ENCODE measurements at regions not wholly inside any gene's neighbourhood (a gene's known extent, or its start where the extent isn't known, plus 50 kb on each side); places are given as distances from the start of the nearest gene placed in this dataset.

DNA sequence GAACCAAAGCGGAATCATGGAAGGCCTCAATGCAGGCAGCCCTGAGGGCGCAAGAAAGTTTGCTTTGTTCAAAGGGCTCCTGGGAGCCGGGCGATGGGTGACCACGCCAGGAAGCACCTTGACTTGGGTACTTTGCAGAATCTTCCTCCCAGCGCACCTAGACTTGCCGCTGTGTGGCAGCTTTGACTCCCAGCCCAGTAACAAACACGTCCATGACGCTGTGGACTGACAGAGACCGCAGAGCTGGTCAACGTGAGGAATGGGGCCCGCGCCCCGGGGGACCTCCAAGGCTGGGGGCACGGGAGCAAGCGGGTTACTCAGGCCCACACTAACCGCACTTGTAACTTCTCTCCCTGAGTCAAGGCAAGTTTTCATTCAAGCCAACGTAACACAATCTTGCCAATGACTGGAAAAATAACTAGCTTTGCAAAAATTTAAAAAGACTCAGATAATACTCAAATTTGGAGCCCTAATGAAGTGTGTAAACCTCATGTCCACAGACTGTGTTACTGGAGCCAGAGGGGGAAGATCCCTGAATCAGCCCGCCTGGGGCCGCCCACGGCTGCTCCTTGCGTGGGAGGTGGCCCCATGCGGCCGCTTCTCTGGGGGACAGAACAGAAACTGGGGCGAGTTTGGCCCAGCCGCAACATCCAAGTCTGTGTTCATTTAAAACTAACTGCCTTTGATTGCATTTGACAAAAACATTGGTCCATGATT is 130.8 kb downstream of the DNAJB6 start:
- no peaks in the 10 kb centered on the region for H3K27me3 Mint-ChIP-seq
- DNase-seq (no peak), ATAC-seq (ENCODE audit: poor library complexity) (no peak)
- Histone ChIP-seq H3K36me3 (ENCODE audit: insufficient read depth, low read length) (no peaks in the 10 kb centered on the region), H3K27me3 (ENCODE audit: control insufficient read depth in 1 of 2, insufficient read depth in 2 of 2, low read length in 2 of 2) (no peaks in the 10 kb centered on the region), H3K9me3 (ENCODE audit: control insufficient read depth in 1 of 2, insufficient read depth in 1 of 2, low read length in 2 of 2) (peaks cover 4 to 7% of the 10 kb centered on the region in 2 experiments), H3K4me1 (ENCODE audit: insufficient read depth, low read length) (peaks cover 27% of the 10 kb centered on the region), H3K4me3 (ENCODE audit: low read length) (no peak overlapping the region), H3K27ac (ENCODE audit: low read depth in 1 of 2, low read length in 2 of 2) (no peak overlapping the region)
- ChIA-PET POLR2A (no interaction called here), CTCF (no interaction called here)
- peaks cover 26% of the 10 kb centered on the region for H3K4me1 Mint-ChIP-seq (ENCODE audit: low read depth)
- H3K9me3 Mint-ChIP-seq: no peaks in the 10 kb centered on the region
- intact Hi-C loops (cut with DNase I, micrococcal nuclease): no loop called here
- no peak overlapping the region for H3K4me3 Mint-ChIP-seq
- TF ChIP-seq, protein P1, sequence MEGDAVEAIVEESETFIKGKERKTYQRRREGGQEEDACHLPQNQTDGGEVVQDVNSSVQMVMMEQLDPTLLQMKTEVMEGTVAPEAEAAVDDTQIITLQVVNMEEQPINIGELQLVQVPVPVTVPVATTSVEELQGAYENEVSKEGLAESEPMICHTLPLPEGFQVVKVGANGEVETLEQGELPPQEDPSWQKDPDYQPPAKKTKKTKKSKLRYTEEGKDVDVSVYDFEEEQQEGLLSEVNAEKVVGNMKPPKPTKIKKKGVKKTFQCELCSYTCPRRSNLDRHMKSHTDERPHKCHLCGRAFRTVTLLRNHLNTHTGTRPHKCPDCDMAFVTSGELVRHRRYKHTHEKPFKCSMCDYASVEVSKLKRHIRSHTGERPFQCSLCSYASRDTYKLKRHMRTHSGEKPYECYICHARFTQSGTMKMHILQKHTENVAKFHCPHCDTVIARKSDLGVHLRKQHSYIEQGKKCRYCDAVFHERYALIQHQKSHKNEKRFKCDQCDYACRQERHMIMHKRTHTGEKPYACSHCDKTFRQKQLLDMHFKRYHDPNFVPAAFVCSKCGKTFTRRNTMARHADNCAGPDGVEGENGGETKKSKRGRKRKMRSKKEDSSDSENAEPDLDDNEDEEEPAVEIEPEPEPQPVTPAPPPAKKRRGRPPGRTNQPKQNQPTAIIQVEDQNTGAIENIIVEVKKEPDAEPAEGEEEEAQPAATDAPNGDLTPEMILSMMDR (IDR thresholded peaks at IDR 0.05): no peak
- H3K27ac Mint-ChIP-seq: no peak overlapping the region
- peaks cover 5% of the 10 kb centered on the region for H3K36me3 Mint-ChIP-seq (ENCODE audit: low read depth)

DNA sequence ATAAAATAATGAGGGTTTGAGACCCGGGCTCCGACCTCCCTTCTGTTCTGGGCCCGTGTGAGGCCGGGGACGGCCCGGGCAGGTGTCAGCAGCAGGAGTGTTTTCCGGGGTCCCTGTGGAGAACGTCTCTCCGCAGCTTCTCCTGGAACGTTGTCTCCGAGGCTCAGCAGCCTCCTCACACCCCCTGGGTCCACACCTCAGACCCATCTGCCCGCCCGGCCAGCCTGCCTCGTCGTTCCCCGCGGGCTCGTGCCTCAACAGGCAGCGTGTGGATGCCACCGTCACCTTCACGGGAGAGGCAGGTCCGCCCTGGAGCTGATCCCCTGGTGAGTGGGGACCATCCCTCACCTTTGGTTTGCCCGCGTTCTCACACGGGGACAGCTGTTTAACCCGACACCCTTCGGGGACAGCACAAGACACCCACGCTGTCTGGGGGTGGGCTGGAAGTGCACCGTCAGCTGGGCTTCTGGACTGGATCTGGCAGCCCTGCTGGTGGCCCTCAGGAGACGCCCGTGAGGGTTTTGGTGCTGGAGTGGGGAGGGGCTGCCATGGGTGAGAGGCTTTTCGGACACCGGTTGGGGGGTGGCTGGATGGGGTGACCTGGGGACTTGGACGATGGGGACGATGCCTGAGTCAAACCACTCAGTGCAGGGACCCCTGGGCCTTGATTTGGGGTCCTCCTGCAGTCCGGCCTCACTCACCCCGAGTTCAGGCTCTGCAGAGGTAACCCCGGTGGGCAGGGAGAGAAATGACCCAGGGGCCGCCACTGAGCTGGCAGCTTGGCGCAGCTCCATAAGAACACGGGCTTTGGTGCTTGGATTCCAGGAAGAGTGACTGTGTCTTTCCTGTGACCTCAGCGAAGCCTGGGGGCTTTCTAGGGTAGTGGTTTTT is 131.7 kb downstream of the DNAJB6 start:
- Histone ChIP-seq H3K9me3 (ENCODE audit: control insufficient read depth in 1 of 2, insufficient read depth in 1 of 2, low read length in 2 of 2) (peaks cover 10 to 12% of the 10 kb centered on the region in 2 experiments), H3K36me3 (ENCODE audit: insufficient read depth, low read length) (no peaks in the 10 kb centered on the region), H3K27ac (ENCODE audit: low read depth in 1 of 2, low read length in 2 of 2) (no peak overlapping the region), H3K4me1 (ENCODE audit: insufficient read depth, low read length) (peaks cover 27% of the 10 kb centered on the region), H3K27me3 (ENCODE audit: control insufficient read depth in 1 of 2, insufficient read depth in 2 of 2, low read length in 2 of 2) (no peaks in the 10 kb centered on the region), H3K4me3 (ENCODE audit: low read length) (no peak overlapping the region)
- no peak overlapping the region for H3K27ac Mint-ChIP-seq
- ChIA-PET POLR2A (interaction anchor here (1.1 kb wide), 1 partner anchor 39 kb away, joined by 4 read pairs; no protein-coding TSS in a partner anchor), CTCF (no interaction called here)
- intact Hi-C loops (cut with DNase I, micrococcal nuclease): no loop called here
- DNase-seq (no peak), ATAC-seq (ENCODE audit: poor library complexity) (no peak)
- peaks cover 12% of the 10 kb centered on the region for H3K36me3 Mint-ChIP-seq (ENCODE audit: low read depth)
- no peak overlapping the region for H3K4me3 Mint-ChIP-seq
- H3K4me1 Mint-ChIP-seq (ENCODE audit: low read depth): peaks cover 28% of the 10 kb centered on the region
- no peaks in the 10 kb centered on the region for H3K27me3 Mint-ChIP-seq
- peaks cover 5% of the 10 kb centered on the region for H3K9me3 Mint-ChIP-seq
- TF ChIP-seq, protein P1 (IDR thresholded peaks at IDR 0.05): no peak

DNA sequence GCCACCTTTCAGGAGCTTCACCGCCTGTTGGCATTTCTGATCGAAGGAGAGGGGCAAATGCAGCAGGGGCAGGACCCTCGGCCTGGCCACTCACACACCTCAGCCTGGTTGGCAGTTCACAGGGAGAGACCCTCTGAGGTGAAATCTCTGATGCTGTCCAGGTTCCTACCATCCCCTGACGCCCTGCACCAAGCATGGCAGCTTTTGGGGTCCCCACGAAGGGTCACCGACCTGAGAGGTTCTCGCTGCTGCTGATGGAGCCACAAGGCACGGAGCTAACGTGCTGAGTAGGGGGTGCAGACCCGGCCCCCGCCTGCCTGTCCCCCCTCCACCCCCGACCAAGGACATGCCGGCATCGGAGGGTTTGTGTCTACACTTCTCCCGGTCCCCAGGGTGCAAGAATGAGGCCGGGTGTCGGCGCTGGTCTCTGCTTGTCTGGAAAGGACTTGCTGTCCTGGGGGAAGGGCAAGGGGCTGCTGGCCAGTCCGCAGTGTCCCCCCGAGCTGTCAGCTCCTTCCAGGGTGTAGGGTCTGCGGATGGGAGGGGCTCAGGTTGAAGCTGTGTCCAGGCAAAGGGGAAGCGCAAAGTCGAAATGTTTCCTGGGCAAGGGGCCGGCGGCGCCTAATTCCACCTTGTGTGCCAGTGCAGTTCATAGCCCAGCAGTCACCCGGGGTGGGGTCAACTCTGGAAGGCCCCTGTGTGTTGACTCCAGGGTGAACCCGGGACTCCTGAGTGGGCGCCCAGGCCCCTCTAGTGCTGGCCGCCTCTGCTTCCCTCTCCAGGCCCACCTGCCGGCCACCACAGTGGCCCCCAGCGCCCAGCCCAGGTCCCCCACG is 132.6 kb downstream of the DNAJB6 start:
- Histone ChIP-seq H3K27me3 (ENCODE audit: control insufficient read depth in 1 of 2, insufficient read depth in 2 of 2, low read length in 2 of 2) (no peaks in the 10 kb centered on the region), H3K4me1 (ENCODE audit: insufficient read depth, low read length) (peaks cover 32% of the 10 kb centered on the region), H3K9me3 (ENCODE audit: control insufficient read depth in 1 of 2, insufficient read depth in 1 of 2, low read length in 2 of 2) (peaks cover 15 to 20% of the 10 kb centered on the region in 2 experiments), H3K4me3 (ENCODE audit: low read length) (no peak overlapping the region), H3K27ac (ENCODE audit: low read depth in 1 of 2, low read length in 2 of 2) (no peak overlapping the region), H3K36me3 (ENCODE audit: insufficient read depth, low read length) (no peaks in the 10 kb centered on the region)
- Mint-ChIP-seq H3K36me3 (ENCODE audit: low read depth) (peaks cover 12% of the 10 kb centered on the region), H3K4me3 (no peak overlapping the region), H3K27ac (no peak overlapping the region), H3K9me3 (peaks cover 5% of the 10 kb centered on the region), H3K27me3 (no peaks in the 10 kb centered on the region), H3K4me1 (ENCODE audit: low read depth) (peaks cover 28% of the 10 kb centered on the region)
- TF ChIP-seq, protein P1 (IDR thresholded peaks at IDR 0.05): no peak
- intact Hi-C loops (cut with DNase I, micrococcal nuclease): loop anchor here in 1 of 2 experiments (2.0 to 5.0 kb wide), 2 partner anchors 21 to 37 kb away; no protein-coding TSS in a partner anchor
- DNase-seq: no peak
- no peak for ATAC-seq (ENCODE audit: poor library complexity)
- ChIA-PET CTCF (no interaction called here), POLR2A (interaction anchor here (1.1 kb wide), 1 partner anchor 40 kb away, joined by 4 read pairs; no protein-coding TSS in a partner anchor)
